WI38 (cell line): ENCODE measurements at regions not wholly inside any gene's neighbourhood (a gene's known extent, or its start where the extent isn't known, plus 50 kb on each side); places are given as distances from the start of the nearest gene placed in this dataset.

ENCODE experiments used
- H3K4me3 ChIP-seq: 2 replicates; pipeline ENCODE4 v1.5.1; 2011; ENCODE audit warnings: low read depth, mild to moderate bottlenecking, control low read depth, low read length
- TF ChIP-seq, protein P1 (sequence below): IDR thresholded peaks from 2 replicates; pipeline ENCODE4 v1.5.1; 2012; ENCODE audit warnings: low read depth, mild to moderate bottlenecking, control low read depth, low read length

DNA sequence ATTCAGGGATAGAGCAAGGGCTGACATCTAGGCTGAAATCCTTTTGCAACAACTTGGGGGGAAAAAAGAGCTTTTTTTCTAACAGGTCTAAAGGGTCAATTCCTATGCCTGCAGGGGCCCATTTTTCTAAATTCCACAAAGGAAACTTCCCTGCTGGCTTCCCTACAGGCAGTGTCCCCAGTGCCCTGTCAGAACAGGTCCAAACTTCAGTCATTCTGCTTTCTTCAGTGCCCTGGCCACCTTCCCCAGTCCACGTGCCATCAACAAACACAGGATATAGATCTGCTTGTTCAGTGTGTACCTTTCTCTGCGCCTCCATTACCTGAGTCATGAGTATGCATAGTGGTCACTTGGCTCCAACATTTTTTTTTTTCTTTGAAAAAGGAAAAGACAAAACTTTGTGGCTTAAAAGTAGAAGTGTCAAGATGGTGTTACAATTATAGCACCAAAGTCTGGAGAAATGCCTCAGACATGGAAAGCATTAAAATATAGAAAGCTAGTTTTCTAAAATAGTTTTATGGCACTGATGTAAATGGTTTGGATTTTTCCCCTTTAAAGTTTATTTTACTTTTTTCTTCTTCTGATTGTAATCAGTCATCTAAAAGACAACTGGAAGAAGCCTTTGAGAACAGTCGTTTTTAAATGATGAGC is 84.0 kb upstream of the JADE1 start:
- TF ChIP-seq, protein P1, sequence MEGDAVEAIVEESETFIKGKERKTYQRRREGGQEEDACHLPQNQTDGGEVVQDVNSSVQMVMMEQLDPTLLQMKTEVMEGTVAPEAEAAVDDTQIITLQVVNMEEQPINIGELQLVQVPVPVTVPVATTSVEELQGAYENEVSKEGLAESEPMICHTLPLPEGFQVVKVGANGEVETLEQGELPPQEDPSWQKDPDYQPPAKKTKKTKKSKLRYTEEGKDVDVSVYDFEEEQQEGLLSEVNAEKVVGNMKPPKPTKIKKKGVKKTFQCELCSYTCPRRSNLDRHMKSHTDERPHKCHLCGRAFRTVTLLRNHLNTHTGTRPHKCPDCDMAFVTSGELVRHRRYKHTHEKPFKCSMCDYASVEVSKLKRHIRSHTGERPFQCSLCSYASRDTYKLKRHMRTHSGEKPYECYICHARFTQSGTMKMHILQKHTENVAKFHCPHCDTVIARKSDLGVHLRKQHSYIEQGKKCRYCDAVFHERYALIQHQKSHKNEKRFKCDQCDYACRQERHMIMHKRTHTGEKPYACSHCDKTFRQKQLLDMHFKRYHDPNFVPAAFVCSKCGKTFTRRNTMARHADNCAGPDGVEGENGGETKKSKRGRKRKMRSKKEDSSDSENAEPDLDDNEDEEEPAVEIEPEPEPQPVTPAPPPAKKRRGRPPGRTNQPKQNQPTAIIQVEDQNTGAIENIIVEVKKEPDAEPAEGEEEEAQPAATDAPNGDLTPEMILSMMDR, result no peak
- no peak overlapping the region for H3K4me3 ChIP-seq

DNA sequence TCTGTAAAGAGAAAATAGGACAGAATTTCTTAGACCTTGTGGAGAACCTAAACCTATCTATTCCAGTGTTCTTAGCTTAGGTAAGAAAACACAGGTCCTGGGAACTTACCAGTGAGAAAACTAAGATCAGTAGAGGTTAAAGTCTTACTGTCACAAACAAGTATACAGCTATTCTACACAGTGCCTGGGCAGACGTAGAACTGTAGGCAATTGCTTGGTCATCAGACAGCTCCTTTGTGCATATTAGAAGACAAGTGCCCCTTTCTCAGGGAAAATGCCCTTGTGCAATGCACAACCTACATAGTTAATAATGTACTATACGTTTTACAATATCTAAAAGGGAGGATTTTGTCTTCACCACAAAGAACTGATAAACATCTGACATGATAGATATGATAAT is 86.6 kb upstream of the JADE1 start:
- H3K4me3 ChIP-seq, result no peak overlapping the region
- TF ChIP-seq, protein P1, result no peak

DNA sequence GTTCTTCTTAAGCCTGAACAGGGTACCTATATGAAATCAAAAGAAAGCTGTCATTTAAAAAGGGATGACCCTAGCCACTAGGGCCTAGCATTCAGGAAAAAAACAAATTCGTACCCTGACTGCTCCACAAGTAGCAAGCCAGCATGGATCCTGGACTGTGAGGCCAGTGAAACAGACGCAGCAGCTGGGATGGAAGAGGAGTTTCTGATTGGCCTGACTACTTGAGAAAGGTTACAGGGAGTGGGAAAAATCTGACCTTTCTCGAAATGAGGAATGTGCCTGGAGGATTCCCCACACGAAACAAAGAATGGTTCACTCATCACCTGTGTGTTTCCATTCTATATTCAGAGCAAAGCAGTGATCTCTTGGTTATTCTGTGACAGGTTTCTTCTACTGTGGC is 87.6 kb upstream of the JADE1 start:
- TF ChIP-seq, protein P1, result no peak
- no peak overlapping the region for H3K4me3 ChIP-seq

DNA sequence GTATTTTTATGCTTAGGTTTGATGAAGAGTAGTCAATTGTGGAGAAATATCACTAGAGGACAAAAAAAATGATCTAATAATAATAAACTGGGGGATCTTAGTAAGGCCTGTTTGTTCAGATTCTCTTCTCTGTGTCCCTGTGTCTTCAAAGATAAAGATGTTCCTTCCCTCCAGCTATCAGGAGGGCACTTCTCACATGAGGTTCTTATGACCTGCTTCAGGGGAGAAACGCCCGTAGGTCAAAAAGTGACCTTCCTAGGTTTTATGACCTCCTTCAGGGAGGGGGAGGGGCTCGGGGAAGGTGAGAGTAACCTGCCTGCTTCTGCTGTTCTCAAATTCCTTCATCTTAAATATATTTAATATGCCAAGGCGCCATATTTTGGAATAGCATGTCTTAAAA is 89.2 kb upstream of the JADE1 start:
- TF ChIP-seq, protein P1, result no peak

DNA sequence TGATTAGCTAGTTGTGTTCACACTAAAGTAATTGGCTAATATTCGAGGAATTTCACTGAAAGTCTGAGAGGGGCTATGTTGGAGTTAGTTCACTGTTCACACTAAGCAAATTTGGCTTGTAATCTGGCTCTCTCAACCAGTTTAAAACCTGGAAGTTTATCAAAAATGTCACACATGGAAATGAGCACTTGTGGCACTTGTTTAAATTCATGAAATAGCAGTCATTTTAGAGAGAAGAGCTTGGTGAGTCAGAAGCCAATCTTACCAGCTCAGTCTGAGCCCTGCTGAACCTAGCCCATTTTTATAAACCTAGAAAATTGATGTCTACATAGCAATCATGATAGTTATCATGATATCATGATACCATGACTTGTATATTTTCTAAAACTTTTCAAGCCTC is 90.7 kb upstream of the JADE1 start:
- TF ChIP-seq, protein P1, result no peak
- H3K4me3 ChIP-seq, result no peak overlapping the region

More for the DNA sequence above, 89.2 kb upstream of the JADE1 start:
- no peak overlapping the region for H3K4me3 ChIP-seq

DNA sequence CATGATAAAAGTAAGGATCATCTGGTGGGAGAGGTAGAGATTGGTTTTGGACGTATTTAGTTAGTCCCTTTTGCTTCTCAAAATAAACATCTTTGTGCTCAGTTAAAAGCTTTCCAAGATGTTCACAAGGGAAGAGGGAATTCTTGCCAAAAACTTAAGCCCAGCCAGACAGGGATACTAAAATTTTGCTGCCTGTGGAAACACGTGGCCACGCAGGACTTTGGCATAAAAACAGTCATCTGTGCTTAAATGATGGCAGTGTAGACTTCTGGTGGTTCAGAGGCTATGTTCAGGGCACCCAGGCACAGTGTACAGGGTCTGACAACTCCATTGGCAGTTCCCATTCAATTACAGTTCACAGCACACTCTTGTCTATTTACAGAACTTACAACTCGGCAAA is 93.2 kb upstream of the JADE1 start:
- no peak overlapping the region for H3K4me3 ChIP-seq
- TF ChIP-seq, protein P1, result no peak

DNA sequence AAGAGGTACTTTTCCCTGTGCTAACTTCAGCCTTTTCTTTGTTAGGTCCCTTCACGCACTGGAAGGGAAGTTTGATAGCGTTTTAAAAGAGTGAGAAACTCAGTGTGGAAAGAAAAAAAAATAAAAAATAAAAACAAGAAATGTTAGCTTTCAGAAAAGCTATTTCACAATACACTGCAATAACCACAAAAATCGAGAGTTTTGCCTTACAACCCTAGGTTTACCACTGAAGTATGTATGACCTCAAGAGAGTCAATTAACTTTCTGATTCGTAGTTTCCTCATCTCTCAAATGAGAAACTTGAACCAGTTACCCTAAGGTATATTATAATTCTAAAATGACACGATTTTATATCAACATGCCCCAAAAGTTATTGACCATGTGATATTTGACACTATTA is 93.9 kb upstream of the JADE1 start:
- no peak overlapping the region for H3K4me3 ChIP-seq
- TF ChIP-seq, protein P1, result no peak
